OCI-LY1 (cell line): ENCODE measurements at regions not wholly inside any gene's neighbourhood (a gene's known extent, or its start where the extent isn't known, plus 50 kb on each side); places are given as distances from the start of the nearest gene placed in this dataset.

Experiments used
- H2AFZ ChIP-seq: fragments of 200-600 bp; sonication (generic), shearing (Covaris generic); 2 replicates; pipeline ENCODE4 v1.6.0; 2014; ENCODE audit warnings: antibody characterized with exemption, mild to moderate bottlenecking, low read length
- H3F3A ChIP-seq: fragments of 200-600 bp; sonication (generic), shearing (Covaris generic); 2 replicates; pipeline ENCODE4 v1.6.0; 2014; ENCODE audit warnings: mild to moderate bottlenecking, antibody characterized with exemption, low read length, moderate library complexity; ENCODE audit not compliant: insufficient read depth
- H3K27ac ChIP-seq: fragments of 200-600 bp; sonication (generic); 2 replicates; pipeline ENCODE4 v1.5.1; 2014; ENCODE audit warnings: low read length, mixed run types, mild to moderate bottlenecking, low read depth; ENCODE audit not compliant: poor library complexity, severe bottlenecking
- H3K27me3 ChIP-seq: fragments of 200-600 bp; sonication (generic); 2 replicates; pipeline ENCODE4 v1.6.0; 2014; ENCODE audit warnings: antibody characterized with exemption, mild to moderate bottlenecking, low read length, moderate library complexity; ENCODE audit not compliant: insufficient read depth
- H3K36me3 ChIP-seq: fragments of 200-600 bp; sonication (generic); 2 replicates; pipeline ENCODE4 v1.6.1; 2014; ENCODE audit warnings: mild to moderate bottlenecking, antibody characterized with exemption, low read length, moderate library complexity, mixed read lengths; ENCODE audit not compliant: insufficient read depth
- H3K4me1 ChIP-seq: fragments of 200-600 bp; sonication (generic); 2 replicates; pipeline ENCODE4 v1.5.1; 2014; ENCODE audit warnings: mild to moderate bottlenecking, low read length, moderate library complexity; ENCODE audit not compliant: insufficient read depth, severe bottlenecking
- H3K4me2 ChIP-seq: fragments of 200-600 bp; sonication (generic), shearing (Covaris generic); 2 replicates; pipeline ENCODE4 v1.6.1; 2014; ENCODE audit warnings: low read length
- H3K4me3 ChIP-seq: fragments of 200-600 bp; sonication (generic); 2 replicates; pipeline ENCODE4 v1.5.1; 2014; ENCODE audit warnings: low read length, low read depth, mild to moderate bottlenecking, mixed read lengths; ENCODE audit not compliant: poor library complexity, severe bottlenecking
- H3K79me2 ChIP-seq: fragments of 200-600 bp; shearing (Covaris generic); 2 replicates; pipeline ENCODE4 v1.6.1; 2016; ENCODE audit warnings: mixed run types, low read length, mixed read lengths; ENCODE audit not compliant: insufficient read depth
- H3K9ac ChIP-seq: fragments of 200-600 bp; sonication (generic), shearing (Covaris generic); 2 replicates; pipeline ENCODE4 v1.6.1; 2014; ENCODE audit warnings: mild to moderate bottlenecking, low read length, mixed read lengths
- H3K9me2 ChIP-seq: fragments of 200-600 bp; sonication (generic), shearing (Covaris generic); 2 replicates; pipeline ENCODE4 v1.6.1; 2014; ENCODE audit warnings: low read depth, mild to moderate bottlenecking, low read length, mixed read lengths
- H3K9me3 ChIP-seq: fragments of 200-600 bp; shearing (Covaris generic); 2 replicates; pipeline ENCODE4 v1.6.1; 2014; ENCODE audit warnings: low read length, mixed read lengths
- H4K20me1 ChIP-seq: fragments of 200-600 bp; sonication (generic), shearing (Covaris generic); 2 replicates; pipeline ENCODE4 v1.6.0; 2016; ENCODE audit warnings: mild to moderate bottlenecking, low read length; ENCODE audit not compliant: insufficient read depth
- CTCF ChIP-seq: fragments of 200-600 bp; sonication (generic), shearing (Covaris generic); IDR thresholded peaks from 2 replicates; pipeline ENCODE4 v1.5.1; 2017; ENCODE audit warnings: mild to moderate bottlenecking, antibody characterized with exemption, low read length, moderate library complexity, mixed read lengths
- EZH2 ChIP-seq: fragments of 200-600 bp; sonication (generic), shearing (Covaris generic); IDR thresholded peaks from 2 replicates; pipeline ENCODE4 v1.8.0; 2017; ENCODE audit warnings: borderline replicate concordance, mixed run types, mild to moderate bottlenecking, antibody characterized with exemption, low read length, moderate library complexity, mixed read lengths

DNA sequence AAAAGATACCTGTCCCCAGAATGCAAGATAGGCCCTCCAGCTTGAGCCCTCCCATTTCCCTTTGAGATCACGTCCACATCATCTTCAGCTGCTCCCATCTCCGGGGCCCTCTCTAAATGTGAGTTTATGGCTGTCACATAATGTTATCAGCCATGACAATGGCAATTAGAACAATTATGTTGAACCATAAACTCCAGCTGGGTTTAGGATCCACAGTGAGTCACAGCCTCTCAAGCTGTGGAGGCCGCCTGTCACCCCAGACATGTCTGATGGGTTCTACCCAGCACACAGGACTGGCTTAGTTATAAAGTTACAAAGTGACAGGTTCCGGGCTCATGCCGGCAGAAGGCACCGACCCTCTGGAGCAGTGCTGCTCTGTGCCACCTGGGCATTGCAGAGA, 597.3 kb downstream of the PTPRU start:
- H3K9me3 ChIP-seq: no peaks in the 10 kb centered on the region
- no peaks in the 10 kb centered on the region for H3K9me2 ChIP-seq
- H3K36me3 ChIP-seq: no peaks in the 10 kb centered on the region
- no peaks in the 10 kb centered on the region for H3K4me1 ChIP-seq
- no peaks in the 10 kb centered on the region for H4K20me1 ChIP-seq
- no peak overlapping the region for H2AFZ ChIP-seq
- no peaks in the 10 kb centered on the region for H3K27me3 ChIP-seq
- no peak overlapping the region for H3K4me3 ChIP-seq
- H3K27ac ChIP-seq: no peak overlapping the region
- H3K4me2 ChIP-seq: no peak overlapping the region
- TF ChIP-seq CTCF (no peak), EZH2 (no peak)
- no peak overlapping the region for H3K9ac ChIP-seq
- H3K79me2 ChIP-seq: no peaks in the 10 kb centered on the region
- no peaks in the 10 kb centered on the region for H3F3A ChIP-seq

GRCh38 chr1:29832936-29833335, 596.6 kb downstream of the PTPRU start:
- Histone ChIP-seq H3K4me1 (no peaks in the 10 kb centered on the region), H3K4me3 (no peak overlapping the region), H3K36me3 (no peaks in the 10 kb centered on the region), H4K20me1 (no peaks in the 10 kb centered on the region), H3F3A (no peaks in the 10 kb centered on the region), H3K79me2 (no peaks in the 10 kb centered on the region), H3K4me2 (no peak overlapping the region), H3K9ac (no peak overlapping the region), H2AFZ (no peak overlapping the region), H3K27ac (no peak overlapping the region), H3K9me2 (no peaks in the 10 kb centered on the region), H3K27me3 (no peaks in the 10 kb centered on the region), H3K9me3 (no peaks in the 10 kb centered on the region)
- TF ChIP-seq CTCF (no peak), EZH2 (no peak)

DNA sequence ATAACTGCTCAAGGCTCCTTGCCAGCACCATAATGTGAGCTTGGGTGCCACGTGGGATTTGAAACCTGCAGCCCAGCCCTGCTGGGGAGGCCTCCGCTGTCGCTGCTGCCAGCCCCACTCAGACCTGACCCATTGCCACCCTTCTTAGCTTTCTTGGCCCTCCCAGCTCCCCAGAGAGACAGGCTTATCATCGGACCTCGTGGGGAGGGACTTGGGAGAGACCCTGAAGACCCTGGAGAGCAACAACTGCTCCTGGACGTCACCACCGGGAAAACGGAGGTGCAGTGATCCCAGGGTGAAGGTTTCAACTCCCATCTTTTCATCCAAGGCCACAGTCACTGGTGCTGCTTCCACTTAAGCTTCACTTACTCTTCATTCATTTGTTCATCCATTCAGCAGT, 596.1 kb downstream of the PTPRU start:
- H3K4me2 ChIP-seq: no peak overlapping the region
- TF ChIP-seq EZH2 (no peak), CTCF (no peak)
- H3K27me3 ChIP-seq: no peaks in the 10 kb centered on the region
- H3K79me2 ChIP-seq: no peaks in the 10 kb centered on the region
- no peak overlapping the region for H3K9ac ChIP-seq
- H3K9me3 ChIP-seq: no peaks in the 10 kb centered on the region
- no peak overlapping the region for H3K4me3 ChIP-seq
- no peaks in the 10 kb centered on the region for H4K20me1 ChIP-seq
- no peaks in the 10 kb centered on the region for H3K36me3 ChIP-seq
- no peaks in the 10 kb centered on the region for H3K9me2 ChIP-seq
- no peaks in the 10 kb centered on the region for H3F3A ChIP-seq
- no peak overlapping the region for H2AFZ ChIP-seq
- H3K27ac ChIP-seq: no peak overlapping the region
- H3K4me1 ChIP-seq: no peaks in the 10 kb centered on the region
